HG02610 (cell line): ENCODE measurements at regions not wholly inside any gene's neighbourhood (a gene's known extent, or its start where the extent isn't known, plus 50 kb on each side); places are given as distances from the start of the nearest gene placed in this dataset.

ENCODE experiments used
- ATAC-seq: cut with Tn5 transposase; IDR thresholded peaks from one replicate; pipeline ENCODE4 v1.9.1; 2021; ENCODE audit warnings: mild to moderate bottlenecking, moderate library complexity; ENCODE audit not compliant: unreplicated experiment

- ATAC-seq = no peak
Measured at GRCh38 chr2:23289671-23290070, 95.3 kb upstream of the KLHL29 start.

- no peak for ATAC-seq
Measured at GRCh38 chr2:23291239-23291638, 93.7 kb upstream of the KLHL29 start.

- no peak for ATAC-seq
Measured at GRCh38 chr2:23292024-23292423, 93.0 kb upstream of the KLHL29 start.

GRCh38 chr2:23293063-23293462 lies 91.9 kb upstream of the KLHL29 start:
- no peak for ATAC-seq

GRCh38 chr2:23293731-23294130 lies 91.2 kb upstream of the KLHL29 start:
- ATAC-seq = no peak

GRCh38 chr2:23294238-23294637 lies 90.7 kb upstream of the KLHL29 start:
- no peak for ATAC-seq

GRCh38 chr2:23296691-23297090 lies 88.3 kb upstream of the KLHL29 start:
- no peak for ATAC-seq

- no peak for ATAC-seq
Measured at GRCh38 chr2:23297112-23297511, 87.9 kb upstream of the KLHL29 start.

GRCh38 chr2:23298551-23298950 lies 86.4 kb upstream of the KLHL29 start:
- no peak for ATAC-seq

GRCh38 chr2:23299476-23300195 lies 85.3 kb upstream of the KLHL29 start:
- no peak for ATAC-seq

- no peak for ATAC-seq
Measured at GRCh38 chr2:23301136-23301535, 83.8 kb upstream of the KLHL29 start.

- no peak for ATAC-seq
Measured at GRCh38 chr2:23302591-23302990, 82.4 kb upstream of the KLHL29 start.

GRCh38 chr2:23306401-23306800 lies 78.6 kb upstream of the KLHL29 start:
- ATAC-seq = no peak

GRCh38 chr2:23311186-23311585 lies 73.8 kb upstream of the KLHL29 start:
- ATAC-seq = no peak

- peak; percentile 88 for ATAC-seq
Measured at GRCh38 chr2:23312996-23313606, 71.9 kb upstream of the KLHL29 start.

- ATAC-seq = no peak
Measured at GRCh38 chr2:23314687-23315086, 70.3 kb upstream of the KLHL29 start.

GRCh38 chr2:23320058-23320457 lies 64.9 kb upstream of the KLHL29 start:
- ATAC-seq = no peak

GRCh38 chr2:23321751-23322150 lies 63.2 kb upstream of the KLHL29 start:
- no peak for ATAC-seq

- no peak for ATAC-seq
Measured at GRCh38 chr2:23322567-23323197, 62.3 kb upstream of the KLHL29 start.

GRCh38 chr2:23323198-23323916 lies 61.6 kb upstream of the KLHL29 start:
- no peak for ATAC-seq

GRCh38 chr2:23323917-23324680 lies 60.9 kb upstream of the KLHL29 start:
- ATAC-seq = no peak
